ENCODE measurements at regions not wholly inside any gene's neighbourhood (a gene's known extent, or its start where the extent isn't known, plus 50 kb on each side); places are given as distances from the start of the nearest gene placed in this dataset.

GRCh38 chr13:67791047-67791446 lies 560.9 kb upstream of the PCDH9 start:
- TF ChIP-seq JUN (IDR thresholded peaks at IDR 0.05; ENCODE audit: low read depth, low read length): no peak
- no peak for TF ChIP-seq TAF1 (IDR thresholded peaks at IDR 0.05; ENCODE audit: low read depth, low read length)

Data from H1 (cell line).